Stimulated activated CD4-positive, alpha-beta T cell treated with anti-CD3 and anti-CD28 coated beads, Interleukin-2, amount 100 ng/mL, for 24 hours (primary cell): ENCODE measurements at regions not wholly inside any gene's neighbourhood (a gene's known extent, or its start where the extent isn't known, plus 50 kb on each side); places are given as distances from the start of the nearest gene placed in this dataset.
"Not testable (repeated sequence)": the region's sequence is repeated elsewhere in the genome, so short reads cannot be mapped to it uniquely, and the experiment has no call there.

ENCODE experiments used
- DNase-seq, 2 donors: peaks; one replicate each; pipeline ENCODE4 v3.0.0-alpha.2; 2020

DNA sequence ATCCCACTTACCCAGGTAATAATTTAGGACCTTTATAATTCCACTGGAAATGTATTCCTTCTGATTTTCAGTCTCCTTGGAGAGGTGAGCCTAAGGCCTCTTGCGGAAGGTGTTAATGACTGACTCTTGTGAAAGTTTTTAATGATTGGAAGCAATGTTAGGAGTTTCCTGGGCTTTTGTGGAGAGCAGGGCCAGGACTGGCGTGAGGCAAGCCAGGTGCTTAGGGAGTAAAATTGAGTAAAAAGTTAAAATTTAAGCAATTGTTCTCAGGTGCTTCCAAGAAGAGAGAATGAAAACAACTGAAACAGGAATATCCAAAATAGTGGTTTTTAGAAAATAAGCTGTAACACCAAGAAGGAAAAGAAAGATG, 130.6 kb upstream of the TGFBR2 start:
- no peak for DNase-seq

GRCh38 chr3:30476368-30477084, 129.9 kb upstream of the TGFBR2 start:
- DNase-seq, result no peak

DNA sequence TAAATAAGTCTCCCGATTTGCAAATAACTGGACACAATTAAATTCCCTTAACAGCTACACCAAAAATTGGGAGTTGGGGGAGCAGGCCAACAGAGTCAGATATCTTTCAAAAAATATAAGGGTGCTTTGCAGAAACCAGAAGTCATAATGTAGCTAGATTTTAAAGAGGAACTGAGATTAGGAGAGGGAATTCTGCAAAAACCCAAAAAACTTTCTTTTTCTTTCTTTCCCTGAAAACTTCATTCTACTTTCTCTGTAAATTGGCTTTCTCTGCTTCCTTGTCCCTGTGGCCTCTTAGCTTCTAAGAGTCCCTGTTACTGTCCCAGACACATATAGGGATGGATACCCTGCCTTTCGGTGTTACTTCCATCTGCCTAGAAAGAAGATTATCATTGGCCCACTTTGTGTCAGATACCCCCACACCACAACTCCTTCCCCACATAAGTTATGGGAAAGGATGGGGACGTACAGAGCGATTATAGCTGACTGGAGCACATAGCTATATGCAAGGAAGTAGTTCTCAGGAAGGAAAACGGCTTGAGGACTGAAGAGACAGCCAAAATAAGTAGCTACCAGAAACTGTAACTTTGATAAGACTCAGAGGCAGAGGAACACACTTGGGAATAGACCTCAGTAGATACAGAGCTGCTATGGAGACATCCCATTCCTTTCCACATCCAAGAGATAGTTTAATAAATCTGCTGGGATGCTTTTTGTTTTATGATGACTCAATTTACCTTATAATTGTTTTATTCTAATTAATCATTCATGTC, 129.1 kb upstream of the TGFBR2 start:
- no peak for DNase-seq

DNA sequence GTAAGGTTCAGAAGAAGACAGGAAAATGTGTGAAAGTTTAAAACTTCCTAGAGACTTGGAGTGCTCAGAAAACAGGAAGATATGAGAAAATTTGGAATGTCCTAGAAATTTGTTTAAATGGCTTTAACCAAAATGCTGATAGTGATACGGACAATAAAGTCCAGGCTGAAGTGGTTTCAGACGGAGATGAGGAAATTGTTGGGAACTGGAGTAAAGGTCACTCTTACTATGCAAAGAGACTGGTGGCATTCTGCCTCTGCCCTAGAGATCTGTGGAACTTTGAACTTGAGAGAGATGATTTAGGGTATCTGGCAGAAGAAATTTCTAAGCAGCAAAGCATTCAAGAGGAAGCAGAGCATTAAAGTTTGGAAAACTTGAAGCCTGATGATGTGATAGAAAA, 126.7 kb upstream of the TGFBR2 start:
- not testable (repeated sequence) for DNase-seq

DNA sequence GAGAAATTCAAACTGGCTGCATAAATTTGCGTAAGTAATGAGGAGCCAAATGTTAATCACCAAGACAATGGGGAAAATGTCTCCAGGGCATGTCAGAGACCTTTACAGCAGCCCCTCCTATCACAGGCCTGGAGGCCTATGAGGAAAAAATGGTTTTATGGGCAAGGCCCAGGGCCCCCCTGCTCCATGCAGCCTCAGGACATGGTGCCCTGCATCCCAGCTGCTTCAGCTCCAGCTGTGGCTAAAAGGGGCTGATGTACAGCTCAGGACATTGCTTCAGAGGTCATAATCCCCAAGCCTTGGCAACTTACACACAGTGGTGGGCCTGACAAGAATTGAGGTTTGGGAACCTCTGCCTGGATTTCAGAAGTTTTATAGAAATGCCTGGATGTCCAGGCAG, 126.2 kb upstream of the TGFBR2 start:
- DNase-seq, result not testable (repeated sequence)

DNA sequence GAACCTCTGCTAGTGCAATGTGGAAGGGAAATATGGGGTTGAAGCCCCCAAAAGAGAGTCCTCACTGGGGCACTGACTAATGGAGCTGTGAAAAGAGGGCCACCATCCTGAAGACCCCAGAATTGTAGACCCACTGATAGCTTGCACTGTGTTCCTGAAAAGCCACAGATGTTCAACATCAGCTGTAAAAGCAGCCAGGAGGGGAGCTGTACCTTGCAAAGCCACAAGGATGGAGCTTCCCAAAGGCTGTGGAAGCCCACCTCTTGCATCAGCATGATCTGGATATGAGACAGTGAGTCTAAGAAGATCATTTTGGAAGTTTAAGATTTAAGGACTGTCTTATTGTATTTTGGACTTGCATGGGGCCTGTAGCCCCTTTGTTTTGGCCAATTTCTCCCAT, 125.8 kb upstream of the TGFBR2 start:
- DNase-seq, result no peak

- DNase-seq, result no peak
Observed at GRCh38 chr3:30481241-30481640, 125.2 kb upstream of the TGFBR2 start.

DNA sequence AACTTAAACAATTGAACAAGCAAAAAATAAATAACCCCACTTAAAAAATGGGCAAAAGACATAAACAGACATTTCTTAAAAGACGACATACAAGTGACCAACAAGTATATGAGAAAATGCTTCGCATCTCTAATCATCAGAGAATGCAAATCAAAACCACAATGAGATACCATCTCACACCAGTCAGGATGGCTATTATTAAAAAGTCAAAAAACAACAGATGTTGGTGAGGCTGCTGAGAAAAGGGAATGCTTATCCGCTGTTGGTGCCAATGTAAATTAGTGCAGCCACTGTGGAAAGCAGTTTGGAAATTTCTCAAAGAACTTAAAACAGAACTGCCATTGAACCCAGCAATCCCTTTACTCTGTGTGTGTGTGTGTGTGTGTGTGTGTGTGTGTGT, 122.2 kb upstream of the TGFBR2 start:
- DNase-seq, result not testable (repeated sequence)

GRCh38 chr3:30486368-30486767, 120.0 kb upstream of the TGFBR2 start:
- DNase-seq, result no peak

DNA sequence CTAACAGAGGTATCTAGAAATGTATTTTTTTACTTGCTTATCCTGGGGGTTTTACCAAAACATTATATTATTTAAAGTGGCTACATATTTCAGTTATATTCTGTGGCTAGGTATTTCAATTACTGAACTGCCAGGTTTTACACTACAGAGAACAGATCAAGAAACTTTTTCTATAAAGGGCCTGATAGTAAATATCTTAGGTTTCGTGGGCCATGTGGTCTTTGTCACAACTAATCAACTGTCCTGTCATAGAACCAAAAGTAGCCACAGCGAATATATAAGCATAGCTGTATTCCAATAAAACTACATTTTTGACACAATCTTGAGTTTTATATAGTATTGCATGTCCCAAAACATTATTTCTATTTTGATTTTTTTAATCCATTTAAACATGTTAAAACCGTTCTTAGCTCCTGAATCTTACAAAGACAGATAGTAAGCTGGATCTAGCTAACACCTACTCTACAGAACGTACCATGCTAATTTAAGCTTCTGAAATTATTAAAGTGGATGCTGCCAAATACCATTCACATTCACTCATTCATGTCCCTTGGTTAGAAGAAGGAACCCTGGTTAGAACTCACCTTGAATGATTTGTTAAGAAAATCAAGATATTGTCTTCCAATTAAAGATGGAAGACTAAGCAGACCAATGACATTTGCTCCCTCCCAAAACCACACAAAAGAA, 118.2 kb upstream of the TGFBR2 start:
- DNase-seq, result no peak

DNA sequence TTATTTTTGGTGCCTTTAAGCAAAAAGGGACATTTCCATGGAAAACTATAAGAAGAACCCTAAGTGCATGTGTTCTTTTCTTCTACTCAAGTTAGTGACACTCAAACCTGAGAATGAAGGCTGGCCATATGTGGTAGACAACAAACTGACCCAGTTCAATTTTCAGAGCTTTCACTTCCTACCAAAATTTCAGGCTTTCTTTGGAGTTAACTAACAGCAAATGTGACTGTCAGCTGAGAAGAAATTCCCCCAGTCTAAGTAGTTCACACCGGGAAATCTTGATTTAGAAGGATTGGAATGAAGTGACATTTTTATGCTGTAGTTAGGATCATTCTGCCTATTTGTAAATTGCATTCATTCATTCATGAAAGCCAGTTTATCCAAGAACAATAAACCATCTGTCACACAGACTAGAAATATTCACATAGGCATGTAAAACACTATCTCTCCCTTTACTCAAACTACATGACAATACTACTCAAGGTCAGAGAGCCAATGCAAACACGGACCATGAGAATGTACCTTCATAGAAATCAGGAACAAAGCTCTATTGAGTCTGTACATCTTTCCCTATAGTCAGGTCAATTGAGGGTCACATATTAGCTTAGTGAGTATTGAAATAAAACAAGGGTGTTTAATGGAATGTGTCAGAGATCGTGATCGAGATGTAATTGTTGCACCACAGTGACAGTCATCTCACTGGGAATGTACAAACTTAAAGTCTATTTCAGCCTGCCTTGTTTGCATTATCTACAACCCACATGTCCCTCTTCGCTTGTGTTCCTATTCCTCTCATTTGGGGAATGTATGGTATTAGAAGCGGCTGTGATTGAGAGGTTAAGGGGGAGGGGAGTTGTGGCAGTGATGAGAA, 113.8 kb upstream of the TGFBR2 start:
- no peak for DNase-seq

DNA sequence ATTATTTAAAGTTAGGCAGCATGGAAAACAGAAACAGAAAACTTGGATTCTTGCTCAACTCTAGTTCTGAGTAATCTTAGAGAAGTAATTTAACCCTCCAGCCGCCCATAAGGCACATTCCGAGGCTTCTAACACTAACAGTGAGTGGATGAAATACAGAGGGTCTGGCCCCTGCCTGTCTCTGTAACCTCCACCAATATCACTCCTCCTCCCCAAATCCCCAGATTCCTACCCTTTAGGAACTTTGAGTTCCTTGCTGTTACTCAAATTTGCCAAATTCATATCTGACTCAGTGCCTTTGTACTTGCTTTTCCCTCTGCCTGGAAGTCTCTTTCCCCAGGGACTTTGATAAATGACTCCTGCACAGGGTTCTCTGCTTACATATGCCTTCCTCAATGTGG, 112.5 kb upstream of the TGFBR2 start:
- DNase-seq, result no peak

DNA sequence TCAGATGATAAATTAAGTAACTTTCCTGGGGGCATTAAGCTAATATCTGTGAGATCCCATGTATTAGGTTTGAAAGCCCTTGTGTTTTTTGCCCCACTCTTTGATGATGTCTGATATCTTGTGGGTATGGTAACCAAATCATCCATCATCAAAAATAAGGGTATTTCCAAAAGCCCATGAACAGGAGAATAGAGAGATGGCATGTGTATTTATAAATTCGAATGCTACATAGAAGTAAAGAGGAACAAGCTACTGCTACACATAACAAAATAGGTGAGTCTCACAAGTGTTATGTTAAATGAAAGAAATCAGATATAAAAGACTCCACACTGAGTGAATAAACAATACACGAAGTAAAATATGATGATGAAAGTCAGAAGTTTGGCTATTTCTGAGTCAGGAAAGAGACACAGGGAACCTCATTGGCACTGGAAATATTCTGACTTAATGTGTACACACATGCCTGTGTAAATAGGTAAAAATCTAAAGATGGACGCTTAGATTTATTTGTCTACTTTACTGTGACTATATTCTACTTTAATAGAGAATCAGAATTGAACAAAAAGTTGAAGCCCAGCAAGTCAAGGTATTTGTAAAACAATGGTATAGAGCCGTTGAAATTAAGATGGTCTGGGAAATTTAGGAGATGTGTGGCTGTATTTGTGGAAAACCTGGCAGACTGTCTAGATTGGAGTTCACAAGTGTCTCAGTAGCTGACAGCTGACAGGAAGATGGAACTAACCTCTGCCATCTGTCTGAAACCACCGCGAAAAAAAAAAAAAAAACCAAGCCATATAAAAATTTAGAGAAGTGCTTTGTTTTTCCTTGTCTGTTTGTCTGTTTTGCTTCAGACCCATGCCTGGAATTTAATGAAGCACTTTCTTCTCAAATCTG, 111.0 kb upstream of the TGFBR2 start:
- DNase-seq, result no peak

DNA sequence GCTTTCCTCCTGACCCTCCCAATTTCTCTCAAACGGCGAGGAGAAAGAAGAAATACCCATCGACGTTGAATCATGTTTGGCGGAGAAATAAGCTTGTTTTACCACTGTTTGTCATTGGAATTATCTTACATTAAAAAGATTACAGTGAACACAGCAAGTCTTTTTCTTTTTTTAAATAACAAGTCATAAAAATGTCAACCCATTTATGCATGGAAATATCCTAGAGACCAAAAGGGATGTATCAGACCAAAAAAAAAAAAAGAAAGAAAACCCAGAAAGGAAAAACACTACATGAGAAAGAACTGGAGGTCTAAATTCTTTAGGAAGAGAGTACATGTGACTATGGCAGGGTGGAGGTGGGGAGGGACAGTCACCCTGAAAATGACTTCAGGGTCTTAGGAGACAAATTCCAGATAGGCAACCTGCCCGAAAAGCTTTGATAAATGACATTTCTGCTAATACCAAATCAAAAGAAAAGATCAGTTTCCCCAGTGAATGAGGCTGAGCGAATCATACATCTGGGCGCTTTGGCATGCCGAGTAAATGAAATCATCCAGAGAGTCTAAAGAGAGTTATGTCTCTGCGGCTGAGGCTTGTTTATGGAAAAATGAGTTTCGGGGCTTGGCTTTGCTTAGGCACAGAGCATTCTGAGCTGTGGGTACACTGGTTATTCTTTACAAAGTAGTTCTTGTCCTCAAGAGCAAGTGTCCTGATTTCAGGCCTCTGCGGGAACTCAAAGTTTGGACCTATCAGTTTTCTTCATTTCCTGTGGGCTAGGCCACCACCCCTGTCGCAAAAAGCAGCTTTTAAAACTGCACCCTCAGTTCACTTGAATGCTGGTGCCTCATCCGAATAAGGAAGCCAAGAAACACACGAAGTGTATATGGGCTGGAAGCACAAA, 110.1 kb upstream of the TGFBR2 start:
- no peak for DNase-seq

- DNase-seq, result no peak
Observed at GRCh38 chr3:30498587-30498967, 107.8 kb upstream of the TGFBR2 start.

- DNase-seq, result no peak
Observed at GRCh38 chr3:30500666-30501399, 105.6 kb upstream of the TGFBR2 start.

DNA sequence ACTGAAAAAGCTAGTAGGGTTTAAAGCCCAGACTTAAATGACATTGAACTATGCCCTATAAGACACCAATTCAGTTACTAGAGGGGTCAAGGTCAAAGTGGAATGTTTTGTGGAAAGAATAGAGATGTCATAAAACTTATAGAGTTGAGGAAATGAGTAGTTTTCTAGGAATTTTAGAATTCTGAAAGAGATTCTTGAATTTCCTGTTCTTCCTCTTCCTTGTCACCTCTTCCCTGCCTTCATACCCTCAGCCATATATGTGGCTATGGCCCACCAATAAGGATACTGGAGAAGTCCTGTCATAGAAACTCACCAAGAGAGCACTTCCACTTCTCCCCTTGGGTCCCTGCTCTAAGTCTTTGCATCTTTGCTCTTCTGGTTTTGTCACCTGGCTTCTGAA, 104.9 kb upstream of the TGFBR2 start:
- DNase-seq, result no peak

GRCh38 chr3:30502051-30502741, 104.2 kb upstream of the TGFBR2 start:
- DNase-seq, result no peak

- no peak for DNase-seq
Observed at GRCh38 chr3:30502742-30503073, 103.7 kb upstream of the TGFBR2 start.

GRCh38 chr3:30503446-30503845, 103.0 kb upstream of the TGFBR2 start:
- DNase-seq, result no peak
